Caco-2 (cell line): ENCODE measurements at regions not wholly inside any gene's neighbourhood (a gene's known extent, or its start where the extent isn't known, plus 50 kb on each side); places are given as distances from the start of the nearest gene placed in this dataset.

Source experiments
- BruUV-seq: library from RNA; stranded (reverse); fragments of 400-500 nt; replicated peaks from 2 replicates; lab custom pipeline; 2021; lab: Mats Ljungman, UMichigan
- CTCF ChIA-PET: fragments of 300-600 bp; sonication (Branson Sonifier 250); formaldehyde crosslinking; loops from one replicate; lab custom pipeline; 2022; ENCODE audit warnings: antibody characterized with exemption; lab: Charles Lee
- POLR2A ChIA-PET: fragments of 300-600 bp; sonication (Branson Sonifier 250); formaldehyde crosslinking; loops from one replicate; lab custom pipeline; 2022; ENCODE audit warnings: antibody characterized with exemption; lab: Charles Lee
- DNase-seq, 2 experiments: peaks; one replicate each; pipeline versions ENCODE4 v3.0.0 to v3.0.0-alpha.2; 2020 to 2022
- H3K27me3 ChIP-seq: replicated peaks from 2 replicates; pipeline ENCODE4 v1.6.0; 2011; ENCODE audit warnings: low read length; ENCODE audit not compliant: control insufficient read depth, insufficient read depth
- H3K36me3 ChIP-seq: 2 replicates; pipeline ENCODE4 v1.5.1; 2011; ENCODE audit warnings: low read length; ENCODE audit not compliant: control insufficient read depth, insufficient read depth
- H3K4me1 ChIP-seq: fragments of 250-450 bp; sonication (Bioruptor Pico); 2 replicates; pipeline ENCODE4 v1.5.1; 2020; ENCODE audit warnings: mild to moderate bottlenecking
- H3K4me3 ChIP-seq: 2 replicates; pipeline ENCODE4 v1.5.1; 2011; ENCODE audit warnings: low read depth, mild to moderate bottlenecking, control low read depth, low read length
- H3K9me3 ChIP-seq: fragments of 250-450 bp; sonication (Bioruptor Pico); 2 replicates; pipeline ENCODE4 v1.5.1; 2020; ENCODE audit warnings: mild to moderate bottlenecking, moderate library complexity
- H3K27ac Mint-ChIP-seq: one replicate; pipeline ENCODE4 v1.8.0; 2022; ENCODE audit warnings: mixed read lengths; ENCODE audit not compliant: unreplicated experiment
- H3K27me3 Mint-ChIP-seq: one replicate; pipeline ENCODE4 v1.8.0; 2022; ENCODE audit warnings: mixed read lengths; ENCODE audit not compliant: insufficient read depth, unreplicated experiment
- H3K36me3 Mint-ChIP-seq: one replicate; pipeline ENCODE4 v1.8.0; 2022; ENCODE audit warnings: mild to moderate bottlenecking, mixed read lengths; ENCODE audit not compliant: insufficient read depth, unreplicated experiment
- H3K4me1 Mint-ChIP-seq: one replicate; pipeline ENCODE4 v1.8.0; 2022; ENCODE audit warnings: low read depth, mixed read lengths; ENCODE audit not compliant: unreplicated experiment
- H3K4me3 Mint-ChIP-seq: one replicate; pipeline ENCODE4 v1.8.0; 2022; ENCODE audit warnings: mild to moderate bottlenecking, moderate library complexity, mixed read lengths; ENCODE audit not compliant: unreplicated experiment
- H3K9me3 Mint-ChIP-seq: one replicate; pipeline ENCODE4 v1.8.0; 2022; ENCODE audit warnings: mixed read lengths; ENCODE audit not compliant: unreplicated experiment
- intact Hi-C: fragments of 100-400 bp; cut with micrococcal nuclease; formaldehyde crosslinking; loops from one replicate; pipeline ENCODE4 v1.10.0; 2022; ENCODE audit not compliant: unreplicated experiment
- TF ChIP-seq, protein P1 (sequence below), 2 experiments: fragments of 200-600 bp in 1 of 2; IDR thresholded peaks; 1 replicate in 1 of 2; 2 replicates in 1 of 2; pipeline versions ENCODE4 v1.5.1 to v1.8.0; 2011 to 2022; ENCODE audit warnings: antibody characterized with exemption in 1 of 2, control low read depth in 1 of 2, inconsistent platforms in 1 of 2, low read depth in 1 of 2, low read length in 1 of 2, mild to moderate bottlenecking in 1 of 2, moderate library complexity in 1 of 2; ENCODE audit not compliant: insufficient read depth in 1 of 2, severe bottlenecking in 1 of 2, unreplicated experiment in 1 of 2

DNA sequence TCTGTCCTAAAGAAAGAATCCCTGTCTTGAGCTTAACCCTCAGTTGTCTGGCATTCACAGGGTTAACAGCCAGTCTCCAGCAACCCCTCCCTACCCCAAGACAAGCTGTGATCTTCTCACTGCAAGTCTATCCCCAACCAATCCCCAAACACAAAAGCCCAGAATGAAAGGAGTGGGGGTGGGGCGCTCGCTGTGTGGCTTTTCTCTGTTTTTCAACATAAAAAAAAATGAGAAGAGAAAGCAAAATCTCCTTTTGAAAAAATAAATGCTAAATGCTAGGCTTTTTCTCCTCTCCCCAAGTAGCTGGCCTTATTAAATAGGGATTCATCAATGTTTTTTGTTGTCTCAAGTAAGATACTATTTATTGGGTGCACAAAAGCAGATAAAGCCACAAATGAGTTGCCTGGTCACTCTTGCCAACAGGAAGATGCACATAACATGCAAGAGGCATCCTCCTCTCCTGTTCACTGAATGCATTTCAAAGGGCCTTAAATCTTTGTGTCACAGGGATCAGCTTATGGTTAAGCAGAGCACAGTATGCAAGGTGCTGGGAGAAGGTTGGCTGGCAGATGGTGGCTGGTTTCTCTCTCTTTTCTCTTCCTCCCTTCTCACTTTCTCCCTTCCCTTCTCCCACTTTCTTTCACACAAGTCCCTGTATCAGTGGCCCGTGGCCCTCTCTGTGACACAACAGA, 225.6 kb downstream of the CMPK2 start:
- H3K27me3 Mint-ChIP-seq = peaks cover 5% of the 10 kb centered on the region
- Histone ChIP-seq H3K4me1 (no peaks in the 10 kb centered on the region), H3K36me3 (no peaks in the 10 kb centered on the region), H3K9me3 (no peaks in the 10 kb centered on the region), H3K4me3 (no peak overlapping the region), H3K27me3 (no peaks in the 10 kb centered on the region)
- intact Hi-C loops = no loop called here
- no peaks in the 10 kb centered on the region for H3K36me3 Mint-ChIP-seq
- no peaks in the 10 kb centered on the region for H3K4me1 Mint-ChIP-seq
- H3K9me3 Mint-ChIP-seq = no peaks in the 10 kb centered on the region
- DNase-seq = no peak
- H3K27ac Mint-ChIP-seq = no peak overlapping the region
- ChIA-PET POLR2A (no interaction called here), CTCF (no interaction called here)
- BruUV-seq = no TSS peak
- TF ChIP-seq, protein P1, sequence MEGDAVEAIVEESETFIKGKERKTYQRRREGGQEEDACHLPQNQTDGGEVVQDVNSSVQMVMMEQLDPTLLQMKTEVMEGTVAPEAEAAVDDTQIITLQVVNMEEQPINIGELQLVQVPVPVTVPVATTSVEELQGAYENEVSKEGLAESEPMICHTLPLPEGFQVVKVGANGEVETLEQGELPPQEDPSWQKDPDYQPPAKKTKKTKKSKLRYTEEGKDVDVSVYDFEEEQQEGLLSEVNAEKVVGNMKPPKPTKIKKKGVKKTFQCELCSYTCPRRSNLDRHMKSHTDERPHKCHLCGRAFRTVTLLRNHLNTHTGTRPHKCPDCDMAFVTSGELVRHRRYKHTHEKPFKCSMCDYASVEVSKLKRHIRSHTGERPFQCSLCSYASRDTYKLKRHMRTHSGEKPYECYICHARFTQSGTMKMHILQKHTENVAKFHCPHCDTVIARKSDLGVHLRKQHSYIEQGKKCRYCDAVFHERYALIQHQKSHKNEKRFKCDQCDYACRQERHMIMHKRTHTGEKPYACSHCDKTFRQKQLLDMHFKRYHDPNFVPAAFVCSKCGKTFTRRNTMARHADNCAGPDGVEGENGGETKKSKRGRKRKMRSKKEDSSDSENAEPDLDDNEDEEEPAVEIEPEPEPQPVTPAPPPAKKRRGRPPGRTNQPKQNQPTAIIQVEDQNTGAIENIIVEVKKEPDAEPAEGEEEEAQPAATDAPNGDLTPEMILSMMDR (IDR thresholded peaks at IDR 0.05; ENCODE audit: insufficient read depth in 1 of 2, low read depth in 1 of 2, low read length in 1 of 2, severe bottlenecking in 1 of 2, unreplicated experiment in 1 of 2) = no peak
- H3K4me3 Mint-ChIP-seq = no peak overlapping the region

DNA sequence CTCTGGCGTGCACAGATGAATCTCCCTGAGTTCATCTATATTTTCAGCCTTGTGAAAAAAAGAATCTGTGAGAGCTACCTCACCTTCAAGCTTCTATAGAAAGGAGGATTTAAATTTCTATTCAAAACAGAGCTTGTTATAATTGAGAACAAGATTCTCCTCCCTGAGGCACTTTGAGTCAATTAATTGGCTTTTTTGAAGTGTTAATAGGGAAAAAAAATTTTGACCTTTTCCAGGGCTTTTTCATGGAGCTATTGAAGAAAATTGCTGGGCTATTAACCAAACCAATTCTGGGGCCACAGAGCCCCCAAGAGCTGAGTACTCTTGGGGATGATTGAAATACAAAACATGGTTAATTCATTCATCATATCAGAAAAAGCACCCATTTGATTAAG, 225.1 kb downstream of the CMPK2 start:
- Histone ChIP-seq H3K36me3 (no peaks in the 10 kb centered on the region), H3K27me3 (no peaks in the 10 kb centered on the region), H3K9me3 (no peaks in the 10 kb centered on the region), H3K4me3 (no peak overlapping the region), H3K4me1 (no peaks in the 10 kb centered on the region)
- TF ChIP-seq, protein P1 (IDR thresholded peaks at IDR 0.05; ENCODE audit: insufficient read depth in 1 of 2, low read depth in 1 of 2, low read length in 1 of 2, severe bottlenecking in 1 of 2, unreplicated experiment in 1 of 2) = no peak
- no peaks in the 10 kb centered on the region for H3K4me1 Mint-ChIP-seq
- intact Hi-C loops = no loop called here
- H3K27ac Mint-ChIP-seq = no peak overlapping the region
- DNase-seq = no peak
- H3K4me3 Mint-ChIP-seq = no peak overlapping the region
- no peaks in the 10 kb centered on the region for H3K9me3 Mint-ChIP-seq
- ChIA-PET CTCF (no interaction called here), POLR2A (no interaction called here)
- no TSS peak for BruUV-seq
- H3K36me3 Mint-ChIP-seq = no peaks in the 10 kb centered on the region
- H3K27me3 Mint-ChIP-seq = peaks cover 5% of the 10 kb centered on the region

DNA sequence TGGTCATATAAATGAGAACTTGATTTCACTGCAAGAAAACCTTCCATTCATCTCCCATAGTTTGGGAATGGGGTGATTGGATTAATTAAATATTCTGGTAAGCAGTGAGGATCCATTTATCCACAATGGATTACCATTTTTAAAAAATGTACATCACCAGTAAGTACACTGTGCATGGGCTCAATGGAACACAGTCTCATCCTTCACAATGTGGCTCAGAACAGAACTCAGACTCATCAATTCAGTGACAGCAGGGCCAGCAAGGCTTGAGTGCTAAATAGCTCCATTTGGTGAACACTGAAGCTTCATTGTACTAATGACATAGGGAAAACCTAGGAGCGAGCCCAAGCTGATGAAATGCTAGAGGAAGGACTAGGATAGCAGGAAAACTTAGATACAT, 223.8 kb downstream of the CMPK2 start:
- intact Hi-C loops = no loop called here
- no TSS peak for BruUV-seq
- no peaks in the 10 kb centered on the region for H3K4me1 ChIP-seq
- no peak overlapping the region for H3K27ac Mint-ChIP-seq
- no peaks in the 10 kb centered on the region for H3K27me3 ChIP-seq
- DNase-seq = no peak
- no peak overlapping the region for H3K4me3 Mint-ChIP-seq
- H3K9me3 Mint-ChIP-seq = no peaks in the 10 kb centered on the region
- no peaks in the 10 kb centered on the region for H3K9me3 ChIP-seq
- no peaks in the 10 kb centered on the region for H3K36me3 ChIP-seq
- CTCF ChIA-PET = no interaction called here
- no peak overlapping the region for H3K4me3 ChIP-seq
- TF ChIP-seq, protein P1 (IDR thresholded peaks at IDR 0.05; ENCODE audit: insufficient read depth in 1 of 2, low read depth in 1 of 2, low read length in 1 of 2, severe bottlenecking in 1 of 2, unreplicated experiment in 1 of 2) = no peak
- peaks cover 2% of the 10 kb centered on the region for H3K27me3 Mint-ChIP-seq
- POLR2A ChIA-PET = no interaction called here
- H3K36me3 Mint-ChIP-seq = no peaks in the 10 kb centered on the region
- no peaks in the 10 kb centered on the region for H3K4me1 Mint-ChIP-seq
